SU-DHL-6 (cell line): ENCODE measurements at regions not wholly inside any gene's neighbourhood (a gene's known extent, or its start where the extent isn't known, plus 50 kb on each side); places are given as distances from the start of the nearest gene placed in this dataset.

Experiments
- H2AFZ ChIP-seq: fragments of 200-600 bp; sonication (generic); 2 replicates; pipeline ENCODE4 v1.6.1; 2014; ENCODE audit warnings: low read depth, mild to moderate bottlenecking, moderate library complexity, mixed read lengths, antibody characterized with exemption, low read length; ENCODE audit not compliant: severe bottlenecking
- H3F3A ChIP-seq: fragments of 200-600 bp; shearing (Covaris generic); 2 replicates; pipeline ENCODE4 v1.6.0; 2016; ENCODE audit warnings: antibody characterized with exemption, mild to moderate bottlenecking; ENCODE audit not compliant: insufficient read depth
- H3K27ac ChIP-seq: fragments of 200-600 bp; sonication (generic); 2 replicates; pipeline ENCODE4 v1.5.1; 2016; ENCODE audit warnings: low read depth, mild to moderate bottlenecking, low read length, moderate library complexity, mixed read lengths
- H3K27me3 ChIP-seq: fragments of 200-600 bp; sonication (generic), shearing (Covaris generic); 2 replicates; pipeline ENCODE4 v1.6.0; 2014; ENCODE audit warnings: mild to moderate bottlenecking, low read length
- H3K36me3 ChIP-seq: fragments of 200-600 bp; sonication (generic); 2 replicates; pipeline ENCODE4 v1.6.1; 2014; ENCODE audit warnings: mild to moderate bottlenecking, low read length, mixed read lengths
- H3K4me2 ChIP-seq: fragments of 300-600, 200-600 bp; shearing (Covaris generic), sonication (generic); 2 replicates; pipeline ENCODE4 v1.6.0; 2014; ENCODE audit warnings: low read length, low read depth, mild to moderate bottlenecking; ENCODE audit not compliant: poor library complexity, severe bottlenecking
- H3K4me3 ChIP-seq: fragments of 200-600 bp; sonication (generic); 2 replicates; pipeline ENCODE4 v1.5.1; 2014; ENCODE audit warnings: antibody characterized with exemption, low read length, mild to moderate bottlenecking, mixed read lengths; ENCODE audit not compliant: insufficient read depth, poor library complexity, severe bottlenecking
- H3K79me2 ChIP-seq: fragments of 200-600 bp; sonication (generic); 2 replicates; pipeline ENCODE4 v1.6.1; 2014; ENCODE audit warnings: mild to moderate bottlenecking, low read length, moderate library complexity; ENCODE audit not compliant: insufficient read depth
- H3K9ac ChIP-seq: fragments of 200-600 bp; sonication (generic); 2 replicates; pipeline ENCODE4 v1.7.0; 2014; ENCODE audit warnings: mild to moderate bottlenecking, low read length
- H3K9me2 ChIP-seq: fragments of 200-600 bp; sonication (generic); replicated peaks from 2 replicates; pipeline ENCODE4 v1.6.1; 2014; ENCODE audit warnings: low read length; ENCODE audit not compliant: insufficient read depth
- H3K9me3 ChIP-seq: fragments of 200-600 bp; sonication (generic); 2 replicates; pipeline ENCODE4 v1.6.1; 2014; ENCODE audit warnings: low read length, mixed read lengths; ENCODE audit not compliant: insufficient read depth
- H4K20me1 ChIP-seq: fragments of 200-600 bp; sonication (generic); 2 replicates; pipeline ENCODE4 v1.6.1; 2014; ENCODE audit warnings: low read depth, mild to moderate bottlenecking, antibody characterized with exemption, low read length, moderate library complexity, mixed read lengths
- EZH2phosphoT487 ChIP-seq: fragments of 200-600 bp; sonication (generic), shearing (Covaris generic); conservative IDR thresholded peaks from 2 replicates; pipeline ENCODE4 v1.6.1; 2018; ENCODE audit warnings: mild to moderate bottlenecking, antibody characterized with exemption, low read length, moderate library complexity, mixed read lengths
- TF ChIP-seq, protein P1 (sequence below): fragments of 200-600 bp; sonication (generic); IDR thresholded peaks from one replicate; pipeline ENCODE4 v1.5.1; 2017; ENCODE audit warnings: antibody characterized with exemption, mild to moderate bottlenecking, low read length, moderate library complexity; ENCODE audit not compliant: insufficient read depth, poor library complexity, severe bottlenecking

DNA sequence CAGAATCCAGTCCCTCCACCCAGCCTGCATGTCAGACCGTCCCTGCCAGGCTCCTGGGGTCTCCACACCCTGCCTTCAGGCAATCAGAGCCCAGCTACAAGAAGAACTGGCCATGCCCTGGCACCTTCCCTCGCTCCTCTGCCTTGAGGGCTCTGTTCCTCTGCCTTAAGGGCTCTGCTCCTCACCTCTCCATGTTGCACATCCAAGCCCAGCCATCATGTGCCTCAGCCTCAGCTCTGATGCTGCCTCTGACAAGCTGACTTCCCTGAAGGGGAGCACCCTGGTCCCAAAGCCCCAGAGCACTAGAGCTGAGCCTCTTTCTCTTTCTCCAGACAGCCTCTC lies 50.3 kb upstream of the ANTXRL start:
- Histone ChIP-seq H4K20me1 (no peaks in the 10 kb centered on the region), H3K36me3 (no peaks in the 10 kb centered on the region), H3K27ac (no peak overlapping the region), H3F3A (no peaks in the 10 kb centered on the region), H3K27me3 (no peaks in the 10 kb centered on the region), H2AFZ (no peak overlapping the region), H3K4me3 (no peak overlapping the region), H3K79me2 (no peaks in the 10 kb centered on the region), H3K9me2 (no peaks in the 10 kb centered on the region), H3K9me3 (no peaks in the 10 kb centered on the region), H3K9ac (no peak overlapping the region), H3K4me2 (no peak overlapping the region)
- TF ChIP-seq EZH2phosphoT487, result no peak
- TF ChIP-seq, protein P1, sequence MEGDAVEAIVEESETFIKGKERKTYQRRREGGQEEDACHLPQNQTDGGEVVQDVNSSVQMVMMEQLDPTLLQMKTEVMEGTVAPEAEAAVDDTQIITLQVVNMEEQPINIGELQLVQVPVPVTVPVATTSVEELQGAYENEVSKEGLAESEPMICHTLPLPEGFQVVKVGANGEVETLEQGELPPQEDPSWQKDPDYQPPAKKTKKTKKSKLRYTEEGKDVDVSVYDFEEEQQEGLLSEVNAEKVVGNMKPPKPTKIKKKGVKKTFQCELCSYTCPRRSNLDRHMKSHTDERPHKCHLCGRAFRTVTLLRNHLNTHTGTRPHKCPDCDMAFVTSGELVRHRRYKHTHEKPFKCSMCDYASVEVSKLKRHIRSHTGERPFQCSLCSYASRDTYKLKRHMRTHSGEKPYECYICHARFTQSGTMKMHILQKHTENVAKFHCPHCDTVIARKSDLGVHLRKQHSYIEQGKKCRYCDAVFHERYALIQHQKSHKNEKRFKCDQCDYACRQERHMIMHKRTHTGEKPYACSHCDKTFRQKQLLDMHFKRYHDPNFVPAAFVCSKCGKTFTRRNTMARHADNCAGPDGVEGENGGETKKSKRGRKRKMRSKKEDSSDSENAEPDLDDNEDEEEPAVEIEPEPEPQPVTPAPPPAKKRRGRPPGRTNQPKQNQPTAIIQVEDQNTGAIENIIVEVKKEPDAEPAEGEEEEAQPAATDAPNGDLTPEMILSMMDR, result no peak

- Histone ChIP-seq H3K79me2 (no peaks in the 10 kb centered on the region), H3K4me3 (no peak overlapping the region), H3K9me2 (no peaks in the 10 kb centered on the region), H4K20me1 (no peaks in the 10 kb centered on the region), H2AFZ (no peak overlapping the region), H3K4me2 (no peak overlapping the region), H3K36me3 (no peaks in the 10 kb centered on the region), H3K9ac (no peak overlapping the region), H3K9me3 (no peaks in the 10 kb centered on the region), H3F3A (no peaks in the 10 kb centered on the region), H3K27ac (no peak overlapping the region), H3K27me3 (no peaks in the 10 kb centered on the region)
- TF ChIP-seq EZH2phosphoT487, result no peak
- TF ChIP-seq, protein P1, result no peak
Measured at GRCh38 chr10:46236941-46237681, 49.7 kb upstream of the ANTXRL start.
